ENCODE measurements at regions not wholly inside any gene's neighbourhood (a gene's known extent, or its start where the extent isn't known, plus 50 kb on each side); places are given as distances from the start of the nearest gene placed in this dataset.

- Histone ChIP-seq H3K27me3 (ENCODE audit: control insufficient read depth, insufficient read depth) (no peaks in the 10 kb centered on the region), H3K27ac (ENCODE audit: low read length) (no peak overlapping the region), H3K9me3 (ENCODE audit: control insufficient read depth, low read length) (peaks cover 1% of the 10 kb centered on the region), H3K4me3 (ENCODE audit: low read length) (no peak overlapping the region), H3K4me1 (ENCODE audit: control insufficient read depth, insufficient read depth, low read length) (no peaks in the 10 kb centered on the region)
- ATAC-seq (no peak), DNase-seq (no peak)
- intact Hi-C loops (cut with DNase I), result no loop called here
- 67% methylated on average over 2 of the region's 2 CpGs for WGBS
Observed at GRCh38 chr18:51593931-51594330, 396.4 kb upstream of the MEX3C start.

- ATAC-seq (no peak), DNase-seq (no peak)
- intact Hi-C loops (cut with DNase I), result no loop called here
- no peak overlapping the region for H3K4me3 ChIP-seq (ENCODE audit: low read length)
- H3K4me1 ChIP-seq (ENCODE audit: control insufficient read depth, insufficient read depth, low read length), result no peaks in the 10 kb centered on the region
- no peaks in the 10 kb centered on the region for H3K9me3 ChIP-seq (ENCODE audit: control insufficient read depth, low read length)
- no peaks in the 10 kb centered on the region for H3K27me3 ChIP-seq (ENCODE audit: control insufficient read depth, insufficient read depth)
- H3K27ac ChIP-seq (ENCODE audit: low read length), result no peak overlapping the region
Observed at GRCh38 chr18:51603111-51603510, 405.6 kb upstream of the MEX3C start.

- Histone ChIP-seq H3K9me3 (ENCODE audit: control insufficient read depth, low read length) (no peaks in the 10 kb centered on the region), H3K4me3 (ENCODE audit: low read length) (no peak overlapping the region), H3K4me1 (ENCODE audit: control insufficient read depth, insufficient read depth, low read length) (no peaks in the 10 kb centered on the region), H3K27me3 (ENCODE audit: control insufficient read depth, insufficient read depth) (no peaks in the 10 kb centered on the region), H3K27ac (ENCODE audit: low read length) (no peak overlapping the region)
- intact Hi-C loops (cut with DNase I), result no loop called here
- ATAC-seq (no peak), DNase-seq (no peak)
- 23% methylated on average over 4 of the region's 4 CpGs for WGBS
Observed at GRCh38 chr18:51603551-51603950, 406.1 kb upstream of the MEX3C start.

GRCh38 chr18:51610481-51610880 is 413.0 kb upstream of the MEX3C start:
- Histone ChIP-seq H3K27me3 (ENCODE audit: control insufficient read depth, insufficient read depth) (no peaks in the 10 kb centered on the region), H3K4me3 (ENCODE audit: low read length) (no peak overlapping the region), H3K9me3 (ENCODE audit: control insufficient read depth, low read length) (no peaks in the 10 kb centered on the region), H3K27ac (ENCODE audit: low read length) (no peak overlapping the region), H3K4me1 (ENCODE audit: control insufficient read depth, insufficient read depth, low read length) (no peaks in the 10 kb centered on the region)
- intact Hi-C loops (cut with DNase I), result no loop called here
- ATAC-seq (no peak), DNase-seq (no peak)
- WGBS, result 79% methylated on average over 1 of the region's 1 CpG

GRCh38 chr18:51611326-51611725 is 413.8 kb upstream of the MEX3C start:
- no peaks in the 10 kb centered on the region for H3K4me1 ChIP-seq (ENCODE audit: control insufficient read depth, insufficient read depth, low read length)
- DNase-seq, result no peak
- H3K27ac ChIP-seq (ENCODE audit: low read length), result no peak overlapping the region
- no peak overlapping the region for H3K4me3 ChIP-seq (ENCODE audit: low read length)
- no peaks in the 10 kb centered on the region for H3K9me3 ChIP-seq (ENCODE audit: control insufficient read depth, low read length)
- no peaks in the 10 kb centered on the region for H3K27me3 ChIP-seq (ENCODE audit: control insufficient read depth, insufficient read depth)
- WGBS, result 76% methylated on average over 1 of the region's 1 CpG
- intact Hi-C loops (cut with DNase I), result no loop called here
- ATAC-seq, result no peak

GRCh38 chr18:51614033-51614432 is 416.6 kb upstream of the MEX3C start:
- no peak overlapping the region for H3K4me3 ChIP-seq (ENCODE audit: low read length)
- DNase-seq (no peak), ATAC-seq (peak; percentile 47 to 68)
- 26% methylated on average over 5 of the region's 5 CpGs for WGBS
- no peak overlapping the region for H3K27ac ChIP-seq (ENCODE audit: low read length)
- no peaks in the 10 kb centered on the region for H3K4me1 ChIP-seq (ENCODE audit: control insufficient read depth, insufficient read depth, low read length)
- H3K9me3 ChIP-seq (ENCODE audit: control insufficient read depth, low read length), result no peaks in the 10 kb centered on the region
- intact Hi-C loops (cut with DNase I), result no loop called here
- no peaks in the 10 kb centered on the region for H3K27me3 ChIP-seq (ENCODE audit: control insufficient read depth, insufficient read depth)

- Histone ChIP-seq H3K4me3 (ENCODE audit: low read length) (no peak overlapping the region), H3K4me1 (ENCODE audit: control insufficient read depth, insufficient read depth, low read length) (no peaks in the 10 kb centered on the region), H3K27ac (ENCODE audit: low read length) (no peak overlapping the region), H3K9me3 (ENCODE audit: control insufficient read depth, low read length) (no peaks in the 10 kb centered on the region), H3K27me3 (ENCODE audit: control insufficient read depth, insufficient read depth) (no peaks in the 10 kb centered on the region)
- intact Hi-C loops (cut with DNase I), result no loop called here
- ATAC-seq, result no peak
- WGBS, result 63% methylated on average over 7 of the region's 7 CpGs
- DNase-seq, result no peak
Observed at GRCh38 chr18:51614967-51615571, 417.6 kb upstream of the MEX3C start.

GRCh38 chr18:51617167-51617566 is 419.7 kb upstream of the MEX3C start:
- no peaks in the 10 kb centered on the region for H3K4me1 ChIP-seq (ENCODE audit: control insufficient read depth, insufficient read depth, low read length)
- H3K27me3 ChIP-seq (ENCODE audit: control insufficient read depth, insufficient read depth), result no peaks in the 10 kb centered on the region
- H3K27ac ChIP-seq (ENCODE audit: low read length), result no peak overlapping the region
- no peak overlapping the region for H3K4me3 ChIP-seq (ENCODE audit: low read length)
- ATAC-seq, result no peak
- no peak for DNase-seq
- no peaks in the 10 kb centered on the region for H3K9me3 ChIP-seq (ENCODE audit: control insufficient read depth, low read length)
- intact Hi-C loops (cut with DNase I), result no loop called here
- 49% methylated on average over 4 of the region's 4 CpGs for WGBS

GRCh38 chr18:51617572-51618260 is 420.2 kb upstream of the MEX3C start:
- ATAC-seq, result peak in 1 of 2 donors; percentile 24
- WGBS, result 58% methylated on average over 2 of the region's 2 CpGs
- intact Hi-C loops (cut with DNase I), result no loop called here
- DNase-seq, result no peak
- no peaks in the 10 kb centered on the region for H3K4me1 ChIP-seq (ENCODE audit: control insufficient read depth, insufficient read depth, low read length)
- H3K27ac ChIP-seq (ENCODE audit: low read length), result no peak overlapping the region
- no peaks in the 10 kb centered on the region for H3K9me3 ChIP-seq (ENCODE audit: control insufficient read depth, low read length)
- no peaks in the 10 kb centered on the region for H3K27me3 ChIP-seq (ENCODE audit: control insufficient read depth, insufficient read depth)
- H3K4me3 ChIP-seq (ENCODE audit: low read length), result no peak overlapping the region

- Histone ChIP-seq H3K4me3 (ENCODE audit: low read length) (no peak overlapping the region), H3K9me3 (ENCODE audit: control insufficient read depth, low read length) (no peaks in the 10 kb centered on the region), H3K27me3 (ENCODE audit: control insufficient read depth, insufficient read depth) (no peaks in the 10 kb centered on the region), H3K27ac (ENCODE audit: low read length) (no peak overlapping the region), H3K4me1 (ENCODE audit: control insufficient read depth, insufficient read depth, low read length) (no peaks in the 10 kb centered on the region)
- intact Hi-C loops (cut with DNase I), result no loop called here
- ATAC-seq (peak in 1 of 2 donors; percentile 61), DNase-seq (no peak)
- WGBS, result 24% methylated on average over 1 of the region's 1 CpG
Observed at GRCh38 chr18:51619283-51619682, 421.8 kb upstream of the MEX3C start.

GRCh38 chr18:51621113-51621863 is 423.8 kb upstream of the MEX3C start:
- DNase-seq (peak; percentile 49 to 72 (median 68)), ATAC-seq (peak in 1 of 2 donors; percentile 16)
- Histone ChIP-seq H3K9me3 (ENCODE audit: control insufficient read depth, low read length) (no peaks in the 10 kb centered on the region), H3K27me3 (ENCODE audit: control insufficient read depth, insufficient read depth) (no peaks in the 10 kb centered on the region), H3K27ac (ENCODE audit: low read length) (no peak overlapping the region), H3K4me1 (ENCODE audit: control insufficient read depth, insufficient read depth, low read length) (no peaks in the 10 kb centered on the region), H3K4me3 (ENCODE audit: low read length) (peak overlapping the region; percentile 12)
- WGBS, result 36% methylated on average over 14 of the region's 14 CpGs
- intact Hi-C loops (cut with DNase I), result no loop called here
